ENCODE measurements at regions not wholly inside any gene's neighbourhood (a gene's known extent, or its start where the extent isn't known, plus 50 kb on each side); places are given as distances from the start of the nearest gene placed in this dataset.

- Histone ChIP-seq H3K4me1 (no peaks in the 10 kb centered on the region), H3K27me3 (no peaks in the 10 kb centered on the region), H3K4me3 (ENCODE audit: low read depth, low read length) (no peak overlapping the region), H3K9me3 (no peaks in the 10 kb centered on the region), H3K36me3 (no peaks in the 10 kb centered on the region; the same call in 1 of the 2 replicates)
- no peak for TF ChIP-seq CTCF (IDR thresholded peaks at IDR 0.05; ENCODE audit: low read depth, low read length)
- DNase-seq: no peak
Observed at GRCh38 chr6:30272032-30272431, 54.7 kb upstream of the TRIM39 start.

- no peak for DNase-seq
- Histone ChIP-seq H3K27me3 (no peaks in the 10 kb centered on the region), H3K36me3 (no peaks in the 10 kb centered on the region; the same call in 1 of the 2 replicates), H3K9me3 (no peaks in the 10 kb centered on the region), H3K4me1 (peaks cover 3% of the 10 kb centered on the region; the same call in 1 of the 2 replicates), H3K4me3 (ENCODE audit: low read depth, low read length) (no peak overlapping the region)
- TF ChIP-seq CTCF (IDR thresholded peaks at IDR 0.05; ENCODE audit: low read depth, low read length): no peak
Observed at GRCh38 chr6:30267423-30267822, 54.2 kb upstream of the TRIM26 start.

GRCh38 chr6:30265594-30265993 is 52.4 kb upstream of the TRIM26 start:
- no peak overlapping the region for H3K4me3 ChIP-seq (ENCODE audit: low read depth, low read length)
- H3K9me3 ChIP-seq: no peaks in the 10 kb centered on the region
- no peaks in the 10 kb centered on the region for H3K27me3 ChIP-seq
- TF ChIP-seq CTCF (IDR thresholded peaks at IDR 0.05; ENCODE audit: low read depth, low read length): no peak
- DNase-seq: no peak
- H3K36me3 ChIP-seq: no peaks in the 10 kb centered on the region
- H3K4me1 ChIP-seq: peaks cover 3% of the 10 kb centered on the region; the same call in 1 of the 2 replicates

- H3K27me3 ChIP-seq: no peaks in the 10 kb centered on the region
- H3K4me1 ChIP-seq: peaks cover 3% of the 10 kb centered on the region; the same call in 1 of the 2 replicates
- H3K4me3 ChIP-seq (ENCODE audit: low read depth, low read length): no peak overlapping the region
- TF ChIP-seq CTCF (IDR thresholded peaks at IDR 0.05; ENCODE audit: low read depth, low read length): no peak
- no peaks in the 10 kb centered on the region for H3K36me3 ChIP-seq
- DNase-seq: no peak
- no peaks in the 10 kb centered on the region for H3K9me3 ChIP-seq
Observed at GRCh38 chr6:30265181-30265580, 52.0 kb upstream of the TRIM26 start.

- no peak overlapping the region for H3K4me3 ChIP-seq (ENCODE audit: low read depth, low read length)
- H3K36me3 ChIP-seq: no peaks in the 10 kb centered on the region
- H3K9me3 ChIP-seq: no peaks in the 10 kb centered on the region
- H3K4me1 ChIP-seq: peaks cover 3% of the 10 kb centered on the region; the same call in 1 of the 2 replicates
- DNase-seq: no peak
- H3K27me3 ChIP-seq: no peaks in the 10 kb centered on the region
- TF ChIP-seq CTCF (IDR thresholded peaks at IDR 0.05; ENCODE audit: low read depth, low read length): no peak
Observed at GRCh38 chr6:30264743-30265142, 51.5 kb upstream of the TRIM26 start.

GRCh38 chr6:30263734-30264133 is 50.5 kb upstream of the TRIM26 start:
- DNase-seq: peak; percentile 68
- H3K36me3 ChIP-seq: no peaks in the 10 kb centered on the region
- H3K4me1 ChIP-seq: peaks cover 3% of the 10 kb centered on the region; the same call in 1 of the 2 replicates
- TF ChIP-seq CTCF (IDR thresholded peaks at IDR 0.05; ENCODE audit: low read depth, low read length): no peak
- H3K27me3 ChIP-seq: no peaks in the 10 kb centered on the region
- H3K9me3 ChIP-seq: no peaks in the 10 kb centered on the region
- no peak overlapping the region for H3K4me3 ChIP-seq (ENCODE audit: low read depth, low read length)

Data from BE2C (cell line).